ENCODE measurements at regions not wholly inside any gene's neighbourhood (a gene's known extent, or its start where the extent isn't known, plus 50 kb on each side); places are given as distances from the start of the nearest gene placed in this dataset.

DNA sequence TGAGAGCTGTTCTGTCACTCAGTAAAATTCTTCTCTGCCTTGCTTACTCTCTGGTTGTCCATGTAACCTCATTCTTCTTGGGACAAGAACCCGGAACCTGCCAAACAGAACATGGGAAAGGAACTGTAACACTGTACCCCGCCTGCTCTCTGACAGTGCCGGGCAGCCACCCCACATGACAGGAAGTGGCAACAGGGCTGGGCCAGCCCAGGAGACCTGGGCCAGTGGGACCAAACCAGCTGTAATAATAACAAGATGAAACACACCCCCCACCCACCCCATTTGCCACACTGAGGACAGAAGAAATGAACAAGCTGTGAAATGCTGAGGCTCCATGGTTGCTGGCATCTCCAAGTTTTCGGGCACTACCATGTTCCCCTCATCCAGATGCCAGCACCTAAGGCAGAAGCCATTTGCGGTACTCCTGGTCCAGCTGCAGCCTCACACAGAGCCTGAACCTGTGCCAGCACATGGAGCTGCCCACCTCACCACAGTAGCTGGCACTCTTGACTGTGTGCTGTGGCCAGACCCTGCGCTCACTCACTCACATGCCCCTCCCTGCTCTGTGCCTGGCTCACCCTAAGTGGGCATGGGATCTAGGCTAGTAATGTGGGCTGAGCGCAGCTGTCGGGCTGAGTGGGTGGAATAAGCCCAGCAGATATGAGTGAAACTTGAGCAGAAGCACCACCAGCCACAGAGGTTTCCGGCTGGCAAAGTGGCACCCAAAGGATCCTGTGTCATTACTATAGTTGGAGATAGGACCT, 126.2 kb upstream of the UGT8 start:
- Mint-ChIP-seq H3K4me3 (no peak overlapping the region), H3K27ac (no peak overlapping the region), H3K9me3 (peaks cover 3% of the 10 kb centered on the region), H3K36me3 (ENCODE audit: low read depth) (no peaks in the 10 kb centered on the region), H3K4me1 (no peaks in the 10 kb centered on the region), H3K27me3 (ENCODE audit: low read depth) (peaks cover 9% of the 10 kb centered on the region)
- no peak for TF ChIP-seq CTCF (IDR thresholded peaks at IDR 0.05; ENCODE audit: unreplicated experiment in 3 of 3)

DNA sequence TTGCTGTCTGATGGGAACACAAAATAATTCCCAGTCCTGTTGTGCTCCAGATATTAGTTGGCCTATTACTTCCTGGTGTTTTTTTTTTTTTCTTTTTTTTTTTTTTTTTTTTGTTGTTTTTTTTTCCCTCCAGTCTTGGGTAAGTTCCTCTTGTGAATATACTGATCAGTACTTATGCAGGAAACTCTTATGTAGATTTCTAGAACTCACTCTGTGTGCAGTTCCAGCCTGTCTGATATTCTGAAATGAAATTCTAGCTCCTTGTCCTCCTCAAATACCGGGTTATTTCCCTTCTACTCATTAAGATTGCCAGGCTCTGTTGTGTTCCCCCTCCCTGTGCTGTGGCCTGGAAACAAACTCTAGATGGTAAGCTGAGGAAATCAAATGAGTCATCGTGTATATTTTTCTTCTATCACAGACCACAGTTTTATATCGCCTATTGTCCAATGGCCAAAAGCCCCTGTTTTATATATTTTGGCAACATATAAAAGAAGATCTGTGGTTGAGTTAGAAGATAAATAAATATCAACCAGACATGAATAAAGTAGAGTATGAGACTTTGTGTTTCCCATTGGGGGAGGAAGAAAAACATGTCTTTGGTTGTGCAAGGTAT, 124.3 kb upstream of the UGT8 start:
- H3K27me3 Mint-ChIP-seq (ENCODE audit: low read depth): peaks cover 9% of the 10 kb centered on the region

GRCh38 chr4:114476310-114476709, 122.3 kb upstream of the UGT8 start:
- Mint-ChIP-seq H3K27ac (no peak overlapping the region), H3K27me3 (ENCODE audit: low read depth) (peaks cover 9% of the 10 kb centered on the region), H3K9me3 (peaks cover 5% of the 10 kb centered on the region), H3K4me1 (no peaks in the 10 kb centered on the region), H3K36me3 (ENCODE audit: low read depth) (no peaks in the 10 kb centered on the region), H3K4me3 (no peak overlapping the region)
- TF ChIP-seq CTCF (IDR thresholded peaks at IDR 0.05; ENCODE audit: unreplicated experiment in 3 of 3): no peak

More for the DNA sequence above, 124.3 kb upstream of the UGT8 start:
- H3K9me3 Mint-ChIP-seq: peaks cover 3% of the 10 kb centered on the region
- no peak for TF ChIP-seq CTCF (IDR thresholded peaks at IDR 0.05; ENCODE audit: unreplicated experiment in 3 of 3)
- no peak overlapping the region for H3K27ac Mint-ChIP-seq
- H3K4me3 Mint-ChIP-seq: no peak overlapping the region
- no peaks in the 10 kb centered on the region for H3K36me3 Mint-ChIP-seq (ENCODE audit: low read depth)
- no peaks in the 10 kb centered on the region for H3K4me1 Mint-ChIP-seq

- no peaks in the 10 kb centered on the region for H3K4me1 Mint-ChIP-seq
- no peak overlapping the region for H3K27ac Mint-ChIP-seq
- H3K27me3 Mint-ChIP-seq (ENCODE audit: low read depth): no peaks in the 10 kb centered on the region
- H3K9me3 Mint-ChIP-seq: peaks cover 3% of the 10 kb centered on the region
- H3K36me3 Mint-ChIP-seq (ENCODE audit: low read depth): no peaks in the 10 kb centered on the region
- H3K4me3 Mint-ChIP-seq: no peak overlapping the region
- TF ChIP-seq CTCF (IDR thresholded peaks at IDR 0.05; ENCODE audit: unreplicated experiment in 3 of 3): no peak
These were observed 119.0 kb upstream of the UGT8 start for GRCh38 chr4:114479595-114479994.

DNA sequence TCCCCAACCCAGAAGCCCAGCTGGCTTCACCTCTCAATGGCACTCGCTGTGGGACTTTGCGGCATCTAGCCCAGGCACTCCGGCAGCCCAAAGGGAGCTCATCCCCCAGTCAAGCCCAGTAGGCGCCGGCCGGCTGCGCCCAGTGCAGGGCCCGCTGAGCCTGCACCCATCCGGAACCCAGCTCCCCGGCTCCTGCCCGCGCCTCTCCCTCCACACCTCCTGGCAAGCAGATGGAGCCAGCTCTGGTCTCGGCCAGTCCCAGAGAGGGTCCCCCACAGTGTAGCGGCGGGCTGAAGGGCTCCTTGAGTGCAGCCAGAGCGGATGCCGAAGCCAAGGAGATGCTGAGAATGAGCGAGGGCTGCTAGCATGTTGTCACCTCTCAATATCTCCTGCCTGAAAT, 116.8 kb upstream of the UGT8 start:
- H3K4me1 Mint-ChIP-seq: peaks cover 5% of the 10 kb centered on the region
- no peak overlapping the region for H3K4me3 Mint-ChIP-seq
- H3K36me3 Mint-ChIP-seq (ENCODE audit: low read depth): no peaks in the 10 kb centered on the region
- H3K27ac Mint-ChIP-seq: no peak overlapping the region
- peaks cover 3% of the 10 kb centered on the region for H3K9me3 Mint-ChIP-seq
- no peak for TF ChIP-seq CTCF (IDR thresholded peaks at IDR 0.05; ENCODE audit: unreplicated experiment in 3 of 3)
- no peaks in the 10 kb centered on the region for H3K27me3 Mint-ChIP-seq (ENCODE audit: low read depth)

- Mint-ChIP-seq H3K36me3 (ENCODE audit: low read depth) (no peaks in the 10 kb centered on the region), H3K4me3 (no peak overlapping the region), H3K9me3 (no peaks in the 10 kb centered on the region), H3K27ac (no peak overlapping the region), H3K27me3 (ENCODE audit: low read depth) (no peaks in the 10 kb centered on the region), H3K4me1 (peaks cover 5% of the 10 kb centered on the region)
- no peak for TF ChIP-seq CTCF (IDR thresholded peaks at IDR 0.05; ENCODE audit: unreplicated experiment in 3 of 3)
These were observed 111.5 kb upstream of the UGT8 start for GRCh38 chr4:114487101-114487500.
